NCI-H82 treated with DMSO at 0.1 percent for 48 hours (cell line): ENCODE measurements at regions not wholly inside any gene's neighbourhood (a gene's known extent, or its start where the extent isn't known, plus 50 kb on each side); places are given as distances from the start of the nearest gene placed in this dataset.

Source experiments
- DNase-seq: peaks from one replicate; lab custom pipeline; 2025; ENCODE audit not compliant: unreplicated experiment; lab: John Stamatoyannopoulos, UW

GRCh38 chr15:69505956-69506556 lies 53.4 kb downstream of the RPLP1 start:
- DNase-seq, result no peak

GRCh38 chr15:69508659-69509058 lies 56.0 kb downstream of the RPLP1 start:
- DNase-seq, result no peak

- DNase-seq, result no peak
These were observed 56.5 kb downstream of the RPLP1 start for GRCh38 chr15:69509131-69509530.

- DNase-seq, result no peak
These were observed 57.9 kb downstream of the RPLP1 start for GRCh38 chr15:69510556-69510955.

- no peak for DNase-seq
These were observed 58.4 kb downstream of the RPLP1 start for GRCh38 chr15:69511015-69511414.

- DNase-seq, result no peak
These were observed 59.2 kb downstream of the RPLP1 start for GRCh38 chr15:69511716-69512340.

- no peak for DNase-seq
These were observed 60.9 kb downstream of the RPLP1 start for GRCh38 chr15:69513450-69513960.

GRCh38 chr15:69513986-69514385 lies 61.4 kb downstream of the RPLP1 start:
- DNase-seq, result no peak

- no peak for DNase-seq
These were observed 62.9 kb downstream of the RPLP1 start for GRCh38 chr15:69515508-69515907.

- DNase-seq, result no peak
These were observed 63.3 kb downstream of the RPLP1 start for GRCh38 chr15:69515926-69516325.

GRCh38 chr15:69517052-69517451 lies 64.4 kb downstream of the RPLP1 start:
- DNase-seq, result no peak

- DNase-seq, result no peak
These were observed 66.2 kb downstream of the RPLP1 start for GRCh38 chr15:69518806-69519205.

GRCh38 chr15:69520067-69520466 lies 67.4 kb downstream of the RPLP1 start:
- DNase-seq, result no peak

- no peak for DNase-seq
These were observed 69.7 kb downstream of the RPLP1 start for GRCh38 chr15:69522361-69522760.

- DNase-seq, result peak; percentile 61
These were observed 70.7 kb downstream of the RPLP1 start for GRCh38 chr15:69523010-69524001.

- no peak for DNase-seq
These were observed 71.7 kb downstream of the RPLP1 start for GRCh38 chr15:69524296-69524695.

- no peak for DNase-seq
These were observed 72.2 kb downstream of the RPLP1 start for GRCh38 chr15:69524814-69525213.

GRCh38 chr15:69525543-69525942 lies 72.9 kb downstream of the RPLP1 start:
- DNase-seq, result no peak

GRCh38 chr15:69526081-69527061 lies 73.8 kb downstream of the RPLP1 start:
- DNase-seq, result no peak

- DNase-seq, result no peak
These were observed 76.5 kb downstream of the RPLP1 start for GRCh38 chr15:69529141-69529540.
